ENCODE measurements at regions not wholly inside any gene's neighbourhood (a gene's known extent, or its start where the extent isn't known, plus 50 kb on each side); places are given as distances from the start of the nearest gene placed in this dataset.

DNA sequence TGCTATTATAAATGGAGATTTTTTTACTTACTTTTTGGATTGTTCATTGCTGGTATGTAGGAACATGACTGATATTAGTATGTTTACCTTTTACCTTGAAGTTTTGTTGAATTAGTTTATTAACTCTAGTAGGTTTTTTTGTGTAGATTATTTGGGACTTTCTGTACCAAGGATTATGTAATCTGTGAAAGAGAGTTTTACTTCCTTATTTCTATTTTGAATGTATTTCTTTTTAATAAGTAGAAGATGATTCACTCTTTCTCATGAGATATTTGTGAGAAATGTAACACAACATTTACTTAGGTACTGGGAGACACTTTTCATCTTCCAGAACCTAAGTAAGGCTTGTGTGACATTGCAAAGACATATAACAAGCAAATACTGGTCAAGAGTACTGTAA is 473.9 kb upstream of the HS3ST5 start (continued):
- TF ChIP-seq, protein P1, sequence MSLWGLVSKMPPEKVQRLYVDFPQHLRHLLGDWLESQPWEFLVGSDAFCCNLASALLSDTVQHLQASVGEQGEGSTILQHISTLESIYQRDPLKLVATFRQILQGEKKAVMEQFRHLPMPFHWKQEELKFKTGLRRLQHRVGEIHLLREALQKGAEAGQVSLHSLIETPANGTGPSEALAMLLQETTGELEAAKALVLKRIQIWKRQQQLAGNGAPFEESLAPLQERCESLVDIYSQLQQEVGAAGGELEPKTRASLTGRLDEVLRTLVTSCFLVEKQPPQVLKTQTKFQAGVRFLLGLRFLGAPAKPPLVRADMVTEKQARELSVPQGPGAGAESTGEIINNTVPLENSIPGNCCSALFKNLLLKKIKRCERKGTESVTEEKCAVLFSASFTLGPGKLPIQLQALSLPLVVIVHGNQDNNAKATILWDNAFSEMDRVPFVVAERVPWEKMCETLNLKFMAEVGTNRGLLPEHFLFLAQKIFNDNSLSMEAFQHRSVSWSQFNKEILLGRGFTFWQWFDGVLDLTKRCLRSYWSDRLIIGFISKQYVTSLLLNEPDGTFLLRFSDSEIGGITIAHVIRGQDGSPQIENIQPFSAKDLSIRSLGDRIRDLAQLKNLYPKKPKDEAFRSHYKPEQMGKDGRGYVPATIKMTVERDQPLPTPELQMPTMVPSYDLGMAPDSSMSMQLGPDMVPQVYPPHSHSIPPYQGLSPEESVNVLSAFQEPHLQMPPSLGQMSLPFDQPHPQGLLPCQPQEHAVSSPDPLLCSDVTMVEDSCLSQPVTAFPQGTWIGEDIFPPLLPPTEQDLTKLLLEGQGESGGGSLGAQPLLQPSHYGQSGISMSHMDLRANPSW (CRISPR knock-in tag; conservative IDR thresholded peaks at IDR 0.05; ENCODE audit: low read depth): no peak
- TF ChIP-seq NR2C2 (CRISPR knock-in tag; IDR thresholded peaks at IDR 0.05): no peak

- ATAC-seq: no peak
- DNase-seq (ENCODE audit: low spot score): no peak
- no peak for TF ChIP-seq TP53 (CRISPR knock-in tag; IDR thresholded peaks at IDR 0.05)
- no peak for TF ChIP-seq ZNF416 (CRISPR knock-in tag; IDR thresholded peaks at IDR 0.05)
- TF ChIP-seq NR1H2 (CRISPR knock-in tag; IDR thresholded peaks at IDR 0.05): no peak
- TF ChIP-seq, protein P2, sequence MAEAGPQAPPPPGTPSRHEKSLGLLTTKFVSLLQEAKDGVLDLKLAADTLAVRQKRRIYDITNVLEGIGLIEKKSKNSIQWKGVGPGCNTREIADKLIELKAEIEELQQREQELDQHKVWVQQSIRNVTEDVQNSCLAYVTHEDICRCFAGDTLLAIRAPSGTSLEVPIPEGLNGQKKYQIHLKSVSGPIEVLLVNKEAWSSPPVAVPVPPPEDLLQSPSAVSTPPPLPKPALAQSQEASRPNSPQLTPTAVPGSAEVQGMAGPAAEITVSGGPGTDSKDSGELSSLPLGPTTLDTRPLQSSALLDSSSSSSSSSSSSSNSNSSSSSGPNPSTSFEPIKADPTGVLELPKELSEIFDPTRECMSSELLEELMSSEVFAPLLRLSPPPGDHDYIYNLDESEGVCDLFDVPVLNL (CRISPR knock-in tag; IDR thresholded peaks at IDR 0.05; ENCODE audit: borderline replicate concordance, low read depth): no peak
- TF ChIP-seq, protein P3, sequence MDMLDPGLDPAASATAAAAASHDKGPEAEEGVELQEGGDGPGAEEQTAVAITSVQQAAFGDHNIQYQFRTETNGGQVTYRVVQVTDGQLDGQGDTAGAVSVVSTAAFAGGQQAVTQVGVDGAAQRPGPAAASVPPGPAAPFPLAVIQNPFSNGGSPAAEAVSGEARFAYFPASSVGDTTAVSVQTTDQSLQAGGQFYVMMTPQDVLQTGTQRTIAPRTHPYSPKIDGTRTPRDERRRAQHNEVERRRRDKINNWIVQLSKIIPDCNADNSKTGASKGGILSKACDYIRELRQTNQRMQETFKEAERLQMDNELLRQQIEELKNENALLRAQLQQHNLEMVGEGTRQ (CRISPR knock-in tag; IDR thresholded peaks at IDR 0.05): no peak
- TF ChIP-seq GRHL2 (CRISPR knock-in tag; IDR thresholded peaks at IDR 0.05; ENCODE audit: insufficient replicate concordance, severe bottlenecking): no peak
- no peak for TF ChIP-seq NR2C2 (CRISPR knock-in tag; IDR thresholded peaks at IDR 0.05)
- TF ChIP-seq SOX15 (CRISPR knock-in tag; IDR thresholded peaks at IDR 0.05): no peak
- no peak for TF ChIP-seq HMGXB4 (CRISPR knock-in tag; IDR thresholded peaks at IDR 0.05)
- no peak for TF ChIP-seq ZNF121 (CRISPR knock-in tag; IDR thresholded peaks at IDR 0.05)
- TF ChIP-seq GTF2I (CRISPR knock-in tag; conservative IDR thresholded peaks at IDR 0.05): no peak
- no peak for TF ChIP-seq FOXK1 (CRISPR knock-in tag; IDR thresholded peaks at IDR 0.05)
- no peak for TF ChIP-seq SMAD3 (CRISPR knock-in tag; IDR thresholded peaks at IDR 0.05; ENCODE audit: borderline replicate concordance)
- no peak for TF ChIP-seq AR (CRISPR knock-in tag; IDR thresholded peaks at IDR 0.05)
- TF ChIP-seq ATF2 (CRISPR knock-in tag; IDR thresholded peaks at IDR 0.05; ENCODE audit: borderline replicate concordance, low read depth): no peak
- H3K9me3 Mint-ChIP-seq: peaks cover 16% of the 10 kb centered on the region
- no peak overlapping the region for H3K27ac Mint-ChIP-seq
- no peaks in the 10 kb centered on the region for H3K4me1 Mint-ChIP-seq
- H3K27me3 Mint-ChIP-seq (ENCODE audit: low read depth): no peaks in the 10 kb centered on the region
- POLR2A ChIA-PET: no interaction called here
- H3K4me3 Mint-ChIP-seq: no peak overlapping the region
- peaks cover 10% of the 10 kb centered on the region for H3K36me3 Mint-ChIP-seq
- CTCF ChIA-PET: no interaction called here
These were observed 467.6 kb upstream of the HS3ST5 start for GRCh38 chr6:114810468-114810867.
